ENCODE measurements at regions not wholly inside any gene's neighbourhood (a gene's known extent, or its start where the extent isn't known, plus 50 kb on each side); places are given as distances from the start of the nearest gene placed in this dataset.
"Not testable (repeated sequence)": the region's sequence is repeated elsewhere in the genome, so short reads cannot be mapped to it uniquely, and the experiment has no call there.

- no peak for DNase-seq (ENCODE audit: low spot score)
Observed at GRCh38 chr5:56763711-56764466, 51.5 kb upstream of the MAP3K1 start.

GRCh38 chr5:56763182-56763581 lies 52.2 kb upstream of the MAP3K1 start:
- DNase-seq (ENCODE audit: low spot score), result no peak

- no peak for DNase-seq (ENCODE audit: low spot score)
Observed at GRCh38 chr5:56761151-56761885, 54.0 kb upstream of the MAP3K1 start.

GRCh38 chr5:56760723-56761122 lies 54.6 kb upstream of the MAP3K1 start:
- DNase-seq (ENCODE audit: low spot score), result no peak

- DNase-seq (ENCODE audit: low spot score), result no peak
Observed at GRCh38 chr5:56759521-56760216, 55.7 kb upstream of the MAP3K1 start.

- no peak for DNase-seq (ENCODE audit: low spot score)
Observed at GRCh38 chr5:56757077-56757476, 58.3 kb upstream of the MAP3K1 start.

GRCh38 chr5:56755036-56755555 lies 60.3 kb upstream of the MAP3K1 start:
- no peak for DNase-seq (ENCODE audit: low spot score)

- not testable (repeated sequence) for DNase-seq (ENCODE audit: low spot score)
Observed at GRCh38 chr5:56753588-56753987, 61.8 kb upstream of the MAP3K1 start.

- no peak for DNase-seq (ENCODE audit: low spot score)
Observed at GRCh38 chr5:56751572-56752313, 63.6 kb upstream of the MAP3K1 start.

- DNase-seq (ENCODE audit: low spot score), result no peak
Observed at GRCh38 chr5:56749842-56750241, 65.5 kb upstream of the MAP3K1 start.

- no peak for DNase-seq (ENCODE audit: low spot score)
Observed at GRCh38 chr5:56746553-56747339, 68.6 kb upstream of the MAP3K1 start.

- no peak for DNase-seq (ENCODE audit: low spot score)
Observed at GRCh38 chr5:56745864-56746263, 69.5 kb upstream of the MAP3K1 start.

- DNase-seq (ENCODE audit: low spot score), result no peak
Observed at GRCh38 chr5:56740868-56741267, 74.5 kb upstream of the MAP3K1 start.

- no peak for DNase-seq (ENCODE audit: low spot score)
Observed at GRCh38 chr5:56739990-56740389, 75.4 kb upstream of the MAP3K1 start.

GRCh38 chr5:56737951-56738606 lies 77.3 kb upstream of the MAP3K1 start:
- no peak for DNase-seq (ENCODE audit: low spot score)

- no peak for DNase-seq (ENCODE audit: low spot score)
Observed at GRCh38 chr5:56737002-56737621, 78.2 kb upstream of the MAP3K1 start.

- DNase-seq (ENCODE audit: low spot score), result no peak
Observed at GRCh38 chr5:56735849-56736641, 79.3 kb upstream of the MAP3K1 start.

- no peak for DNase-seq (ENCODE audit: low spot score)
Observed at GRCh38 chr5:56734091-56734694, 81.2 kb upstream of the MAP3K1 start.

GRCh38 chr5:56733580-56733979 lies 81.8 kb upstream of the MAP3K1 start:
- DNase-seq (ENCODE audit: low spot score), result no peak
